ENCODE measurements at regions not wholly inside any gene's neighbourhood (a gene's known extent, or its start where the extent isn't known, plus 50 kb on each side); places are given as distances from the start of the nearest gene placed in this dataset.
"Not testable (repeated sequence)": the region's sequence is repeated elsewhere in the genome, so short reads cannot be mapped to it uniquely, and the experiment has no call there.

GRCh38 chr17:70454377-70454776 is 285.0 kb downstream of the KCNJ2 start:
- DNase-seq: no peak

DNA sequence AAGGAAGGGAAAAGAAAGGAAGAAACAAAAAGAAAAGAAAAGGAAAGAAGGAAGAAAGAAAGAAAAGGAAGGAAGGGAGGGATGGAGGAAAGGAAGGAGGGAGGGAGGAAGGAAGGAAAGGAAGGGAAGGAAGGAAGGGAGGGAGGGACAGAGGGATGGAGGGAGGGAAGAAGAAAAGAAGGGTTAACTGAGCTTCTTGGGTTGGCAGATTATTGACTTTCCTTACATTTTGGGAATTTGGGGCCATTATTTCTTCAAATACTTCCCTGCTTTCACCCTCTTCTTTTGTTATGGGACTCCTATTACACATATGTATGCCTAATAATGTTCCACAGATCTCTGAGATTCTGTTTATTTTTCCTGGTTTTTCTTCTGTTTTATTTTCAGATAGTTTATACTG is 285.6 kb downstream of the KCNJ2 start:
- DNase-seq: no peak

DNA sequence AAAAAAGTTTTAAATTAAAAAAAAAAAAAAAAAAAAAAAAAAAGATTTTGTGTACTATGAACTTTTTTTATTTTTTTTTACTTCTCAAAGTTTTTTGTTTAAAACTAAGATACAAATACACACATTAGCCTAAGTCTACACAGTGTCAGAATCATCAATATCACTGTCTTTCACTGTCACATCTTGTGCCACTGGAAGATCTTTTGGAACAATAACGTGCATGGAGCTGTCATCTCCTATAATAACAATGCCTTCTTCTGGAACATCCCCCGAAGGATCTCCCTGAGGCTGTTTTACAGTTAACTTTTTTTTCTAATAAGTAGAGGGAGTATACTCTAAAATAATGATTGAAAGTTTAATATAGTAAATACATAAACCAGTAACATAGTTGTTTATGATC is 295.7 kb downstream of the KCNJ2 start:
- no peak for DNase-seq

DNA sequence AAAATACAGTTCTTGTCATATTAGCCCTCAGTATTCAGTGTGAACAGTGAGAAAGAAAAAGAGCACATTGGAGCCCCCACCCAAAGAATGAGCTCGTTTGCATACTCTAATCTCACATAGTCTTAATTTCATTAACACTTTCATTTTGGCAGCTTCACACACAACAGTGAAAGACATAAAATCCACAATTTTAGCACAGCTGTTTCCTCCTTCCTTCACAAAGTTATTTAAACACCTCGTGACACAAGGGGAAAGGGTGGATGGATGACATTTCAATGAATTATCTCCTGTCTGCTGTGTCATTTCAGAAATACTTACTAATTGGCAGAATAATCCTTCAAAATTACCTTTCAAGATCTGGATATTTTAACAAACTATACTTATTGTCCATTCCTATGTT is 299.3 kb downstream of the KCNJ2 start:
- no peak for DNase-seq

- no peak for DNase-seq
These were observed 303.7 kb downstream of the KCNJ2 start for GRCh38 chr17:70473049-70473448.

DNA sequence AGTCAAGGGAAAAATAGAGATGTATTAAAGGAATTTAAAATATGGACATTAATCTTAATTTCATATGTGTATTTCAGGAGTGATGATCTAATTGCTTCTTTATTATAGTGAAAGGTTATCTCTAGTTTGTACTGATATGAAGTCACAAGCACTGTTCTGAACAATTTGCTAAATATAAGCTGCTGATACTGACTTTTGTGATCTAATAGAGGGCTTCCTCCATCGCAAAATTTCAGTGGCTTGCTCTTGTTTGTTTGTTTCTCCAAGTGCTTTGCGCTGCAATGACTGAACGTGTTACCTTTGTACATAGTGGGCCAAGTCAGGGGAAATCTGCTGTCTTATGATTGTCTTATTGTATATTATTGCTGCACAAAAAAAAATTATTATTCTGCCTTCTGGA is 307.0 kb downstream of the KCNJ2 start:
- no peak for DNase-seq

DNA sequence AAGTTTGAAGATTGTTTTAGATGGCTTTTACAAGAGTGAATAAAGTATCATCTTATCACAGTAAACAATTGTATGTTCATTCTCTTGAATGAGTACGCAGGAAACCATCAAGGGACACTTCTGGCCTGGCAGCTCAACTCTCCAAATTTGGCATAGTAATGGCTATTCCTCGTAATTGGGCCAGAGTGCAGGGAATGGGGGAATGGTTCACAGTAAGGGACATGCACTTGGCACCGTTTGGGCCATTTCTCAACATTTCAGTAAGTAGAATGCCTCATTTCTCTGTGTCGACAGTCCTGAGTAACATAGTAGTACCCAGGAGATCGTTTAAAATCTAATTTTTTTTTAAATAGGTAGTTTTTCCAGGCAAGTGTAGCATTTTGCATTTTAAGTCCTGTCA is 309.6 kb downstream of the KCNJ2 start:
- DNase-seq: no peak

DNA sequence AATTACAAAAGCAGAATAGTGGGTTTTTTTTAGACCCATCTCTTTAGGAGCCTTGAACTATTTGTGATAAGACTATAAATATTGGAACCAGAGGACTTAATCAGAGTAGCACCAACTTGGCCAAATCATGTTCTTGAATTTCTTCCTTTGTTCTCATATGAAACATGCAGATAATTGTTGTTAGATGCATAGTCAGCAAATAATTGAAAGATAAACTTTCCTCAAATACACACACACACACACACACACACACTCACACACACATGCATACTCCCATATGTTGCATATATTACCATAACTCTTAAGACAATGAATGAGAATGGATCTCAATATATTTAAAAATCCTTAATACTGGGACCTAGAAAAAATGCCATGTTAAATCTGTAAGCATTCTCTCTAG is 310.4 kb downstream of the KCNJ2 start:
- no peak for DNase-seq

GRCh38 chr17:70483624-70484023 is 314.3 kb downstream of the KCNJ2 start:
- DNase-seq: no peak

GRCh38 chr17:70484050-70484449 is 314.7 kb downstream of the KCNJ2 start:
- DNase-seq: no peak

GRCh38 chr17:70484496-70484895 is 315.2 kb downstream of the KCNJ2 start:
- no peak for DNase-seq

DNA sequence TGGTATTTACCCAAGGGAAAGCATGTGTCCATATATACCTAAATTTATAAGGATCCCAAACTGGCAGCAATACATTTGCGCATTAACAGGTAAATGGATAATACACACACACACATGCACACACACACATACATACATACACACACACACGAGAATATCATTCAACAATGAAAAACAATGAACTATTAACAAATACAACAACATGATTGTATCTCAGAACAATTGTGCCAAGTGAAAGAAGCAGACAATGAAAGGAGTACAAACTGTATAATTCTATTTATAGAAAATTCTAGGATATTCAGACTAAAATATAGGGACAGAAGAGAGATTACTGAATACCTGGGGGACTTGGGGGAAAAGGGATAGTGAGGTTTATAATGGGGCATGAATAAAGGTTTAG is 323.0 kb downstream of the KCNJ2 start:
- DNase-seq: no peak

- no peak for DNase-seq
These were observed 324.0 kb downstream of the KCNJ2 start for GRCh38 chr17:70493277-70493874.

GRCh38 chr17:70498631-70499030 is 329.3 kb downstream of the KCNJ2 start:
- DNase-seq: no peak

GRCh38 chr17:70499067-70499786 is 329.9 kb downstream of the KCNJ2 start:
- DNase-seq: no peak

- no peak for DNase-seq
These were observed 334.1 kb downstream of the KCNJ2 start for GRCh38 chr17:70503449-70503848.

DNA sequence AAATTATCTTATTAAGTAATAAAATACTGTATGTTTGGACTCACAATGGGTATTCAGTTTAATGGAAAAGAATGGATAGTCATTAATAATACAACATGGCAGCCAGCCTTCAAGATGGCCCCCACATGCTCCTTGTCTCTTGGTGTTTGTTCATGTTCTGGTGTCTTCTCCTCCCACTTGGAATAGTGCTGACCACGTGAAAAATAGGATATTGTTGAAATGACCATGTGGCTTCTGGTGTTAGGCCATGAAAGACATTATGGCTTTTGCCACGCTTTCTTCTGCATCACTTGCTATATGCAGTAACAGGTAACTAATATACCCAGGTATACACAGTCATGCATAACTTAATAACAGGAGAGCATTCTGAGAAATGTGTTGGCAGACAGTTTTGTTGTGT is 341.0 kb downstream of the KCNJ2 start:
- no peak for DNase-seq

DNA sequence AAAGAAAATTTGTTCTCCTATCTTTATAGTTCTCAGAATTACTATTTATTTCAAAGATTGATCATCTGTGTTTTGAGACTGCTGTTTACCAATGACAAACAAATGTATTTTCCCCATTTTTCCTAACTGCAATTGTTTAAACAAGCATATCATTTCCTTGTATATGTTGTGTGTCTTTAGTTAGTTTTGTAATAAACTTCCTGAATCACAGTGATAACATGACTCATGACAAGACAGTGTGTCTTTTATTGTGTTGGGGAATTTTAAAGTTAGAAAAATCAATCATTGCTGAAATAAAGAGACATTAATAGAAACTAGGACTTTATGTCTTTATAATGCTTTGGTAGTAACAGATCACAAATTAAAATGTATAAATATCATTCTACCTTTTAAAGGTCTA is 348.5 kb downstream of the KCNJ2 start:
- DNase-seq: no peak

DNA sequence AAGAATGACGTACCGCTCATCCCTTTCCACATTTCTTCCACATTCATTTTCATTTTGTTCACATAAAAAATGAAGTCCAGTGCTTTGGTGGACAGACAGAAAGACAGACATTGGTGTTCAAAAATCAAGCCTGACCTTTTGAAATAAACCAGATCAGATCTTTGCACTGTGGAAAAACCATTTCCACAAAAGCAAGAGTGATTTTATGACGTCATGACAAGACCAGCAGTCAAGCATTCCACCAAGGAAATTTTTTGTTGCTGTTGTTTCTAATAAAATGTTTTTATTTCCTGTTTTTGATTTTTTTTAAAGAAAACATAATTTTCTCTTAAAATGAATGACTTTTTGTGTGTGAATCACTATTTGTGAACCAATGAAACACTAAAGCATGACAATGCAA is 350.0 kb downstream of the KCNJ2 start:
- DNase-seq: no peak

- DNase-seq: peak; percentile 11
These were observed 351.1 kb downstream of the KCNJ2 start for GRCh38 chr17:70520447-70520846.

- no peak for DNase-seq
These were observed 351.6 kb downstream of the KCNJ2 start for GRCh38 chr17:70520956-70521355.

DNA sequence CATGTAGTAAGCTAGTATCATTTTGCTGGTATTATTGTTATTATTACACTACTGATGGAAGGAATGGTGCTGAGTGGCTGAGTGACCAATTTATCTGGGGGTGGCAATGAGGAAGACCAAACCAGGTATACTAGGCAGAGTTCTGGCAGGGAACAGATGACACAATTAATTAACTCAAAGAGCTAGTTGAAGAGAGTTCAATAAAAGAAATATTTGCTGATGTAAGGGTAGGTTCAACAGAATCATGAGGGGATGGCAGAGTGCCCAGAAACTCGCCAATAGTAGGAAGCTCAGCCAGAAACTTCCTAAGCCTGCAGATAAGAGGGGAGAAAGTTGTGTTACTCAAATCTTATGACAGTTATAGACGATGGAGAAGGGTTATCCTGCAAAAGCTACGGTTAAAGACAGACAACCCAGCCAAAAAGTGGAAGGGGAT is 352.5 kb downstream of the KCNJ2 start:
- DNase-seq: peak; percentile 32

- DNase-seq: peak; percentile 65
These were observed 354.1 kb downstream of the KCNJ2 start for GRCh38 chr17:70523426-70523825.

GRCh38 chr17:70525035-70525434 is 355.7 kb downstream of the KCNJ2 start:
- DNase-seq: not testable (repeated sequence)

GRCh38 chr17:70525961-70526360 is 356.6 kb downstream of the KCNJ2 start:
- peak; percentile 5 for DNase-seq

All from NCI-H2029 (cell line).